ENCODE measurements at regions not wholly inside any gene's neighbourhood (a gene's known extent, or its start where the extent isn't known, plus 50 kb on each side); places are given as distances from the start of the nearest gene placed in this dataset.

GRCh38 chr11:69878144-69878883, 59.1 kb upstream of the FGF3 start:
- in situ Hi-C loops (cut with MboI): no loop called here
- H4K20me1 ChIP-seq (ENCODE audit: control insufficient read depth, insufficient read depth): no peaks in the 10 kb centered on the region
- intact Hi-C loops (cut with micrococcal nuclease; ENCODE audit: unreplicated experiment): no loop called here
- ATAC-seq: no peak
- RAD21 ChIA-PET (ENCODE audit: unreplicated experiment): no interaction called here
- SMC1A ChIA-PET (ENCODE audit: uncharacterized antibody, unreplicated experiment): no interaction called here
- peaks cover 0 to 6% of the 10 kb centered on the region in 2 experiments; a peak in 3 of 4 replicates for H3K27me3 ChIP-seq (replicated peaks in 1 of 2; ENCODE audit: control insufficient read depth in 2 of 2, insufficient read depth in 2 of 2, low read length in 1 of 2)
- H3K27ac ChIP-seq (ENCODE audit: control insufficient read depth, insufficient read depth): no peak overlapping the region
- CTCF ChIA-PET: no interaction called here
- WGBS (ENCODE audit: insufficient coverage, insufficient replicate concordance, low lambda C conversion rate, missing lambda C conversion rate): 28% methylated on average over 12 of the region's 12 CpGs
- TF ChIP-seq SUPT20H (IDR thresholded peaks at IDR 0.05; ENCODE audit: borderline replicate concordance, control insufficient read depth, low read depth, low read length) (no peak), IKZF1 (conservative IDR thresholded peaks at IDR 0.05) (no peak), SREBF1 (IDR thresholded peaks at IDR 0.05; ENCODE audit: low read length) (no peak), HDAC6 (IDR thresholded peaks at IDR 0.05; ENCODE audit: unreplicated experiment) (no peak), CREM (IDR thresholded peaks at IDR 0.05; ENCODE audit: low read depth) (no peak), POLR2A (IDR thresholded peaks at IDR 0.05; ENCODE audit: low read depth, low read length) (no peak)
- no peak for FAIRE-seq
- no peaks in the 10 kb centered on the region for H3K36me3 ChIP-seq (ENCODE audit: control insufficient read depth in 2 of 2, insufficient read depth in 2 of 2, low read length in 1 of 2)
- H3K9me3 ChIP-seq (replicated peaks; ENCODE audit: control insufficient read depth, insufficient read depth, low read length): no peaks in the 10 kb centered on the region
- H3K4me3 ChIP-seq: no peak overlapping the region
- no peaks in the 10 kb centered on the region for H3K4me1 ChIP-seq (ENCODE audit: control insufficient read depth, insufficient read depth, low read length)
- POLR2A ChIA-PET: no interaction called here
- no peak for DNase-seq (ENCODE audit: low read depth, low spot score)
- no TSS peak for BruUV-seq (replicated peaks)
- no peak overlapping the region for H3K9ac ChIP-seq (ENCODE audit: control insufficient read depth, insufficient read depth, low read length)
- no peak overlapping the region for H2AFZ ChIP-seq (ENCODE audit: control insufficient read depth, low read depth, low read length)
- no peaks in the 10 kb centered on the region for H3K79me2 ChIP-seq (ENCODE audit: control insufficient read depth, insufficient read depth, low read length)
- H3K4me2 ChIP-seq (ENCODE audit: control insufficient read depth, insufficient read depth): no peak overlapping the region

- Histone ChIP-seq H3K4me3 (no peak overlapping the region), H3K9ac (ENCODE audit: control insufficient read depth, insufficient read depth, low read length) (no peak overlapping the region), H3K9me3 (replicated peaks; ENCODE audit: control insufficient read depth, insufficient read depth, low read length) (no peaks in the 10 kb centered on the region), H3K79me2 (ENCODE audit: control insufficient read depth, insufficient read depth, low read length) (no peaks in the 10 kb centered on the region), H3K4me2 (ENCODE audit: control insufficient read depth, insufficient read depth) (no peak overlapping the region), H3K4me1 (ENCODE audit: control insufficient read depth, insufficient read depth, low read length) (no peaks in the 10 kb centered on the region), H3K27ac (ENCODE audit: control insufficient read depth, insufficient read depth) (no peak overlapping the region), H3K36me3 (ENCODE audit: control insufficient read depth in 2 of 2, insufficient read depth in 2 of 2, low read length in 1 of 2) (no peaks in the 10 kb centered on the region), H3K27me3 (replicated peaks in 1 of 2; ENCODE audit: control insufficient read depth in 2 of 2, insufficient read depth in 2 of 2, low read length in 1 of 2) (peaks cover 0 to 6% of the 10 kb centered on the region in 2 experiments; a peak in 2 of 4 replicates), H2AFZ (ENCODE audit: control insufficient read depth, low read depth, low read length) (no peak overlapping the region), H4K20me1 (ENCODE audit: control insufficient read depth, insufficient read depth) (no peaks in the 10 kb centered on the region)
- in situ Hi-C loops (cut with MboI) (no loop called here), intact Hi-C loops (cut with micrococcal nuclease; ENCODE audit: unreplicated experiment) (no loop called here)
- no peak for DNase-seq (ENCODE audit: low read depth, low spot score)
- ChIA-PET CTCF (no interaction called here), POLR2A (no interaction called here), RAD21 (ENCODE audit: unreplicated experiment) (no interaction called here), SMC1A (ENCODE audit: uncharacterized antibody, unreplicated experiment) (no interaction called here)
- WGBS (ENCODE audit: insufficient coverage, insufficient replicate concordance, low lambda C conversion rate, missing lambda C conversion rate): 23% methylated on average over 10 of the region's 11 CpGs
- no TSS peak for BruUV-seq (replicated peaks)
- no peak for ATAC-seq
- FAIRE-seq: no peak
- no peak for TF ChIP-seq ZBTB40 (IDR thresholded peaks at IDR 0.05; ENCODE audit: borderline replicate concordance)
- TF ChIP-seq EP300 (IDR thresholded peaks at IDR 0.05; ENCODE audit: borderline replicate concordance in 1 of 2, control insufficient read depth in 1 of 2, low read depth in 2 of 2, low read length in 2 of 2): no peak
- TF ChIP-seq POLR2A (IDR thresholded peaks at IDR 0.05; ENCODE audit: low read depth, low read length): no peak
- no peak for TF ChIP-seq EGR1 (IDR thresholded peaks at IDR 0.05; ENCODE audit: borderline replicate concordance in 1 of 2, low read depth in 2 of 2, low read length in 2 of 2)
- no peak for TF ChIP-seq BCL11A (IDR thresholded peaks at IDR 0.05; ENCODE audit: low read depth, low read length)
Measured at GRCh38 chr11:69878927-69879728, 59.9 kb upstream of the FGF3 start.

All from GM12878 (cell line).